ENCODE measurements at regions not wholly inside any gene's neighbourhood (a gene's known extent, or its start where the extent isn't known, plus 50 kb on each side); places are given as distances from the start of the nearest gene placed in this dataset.
A peak's percentile ranks its signal among the peaks of the same experiment; 100 is the strongest.

- no peak overlapping the region for H3K27ac ChIP-seq
- no peaks in the 10 kb centered on the region for H3K4me1 ChIP-seq (ENCODE audit: low read depth)
- peak; percentile 89 to 92 for DNase-seq (ENCODE audit: low read depth in 1 of 2, low spot score in 1 of 2)
- H3K36me3 ChIP-seq: no peaks in the 10 kb centered on the region
- H3K27me3 ChIP-seq: peaks cover 41% of the 10 kb centered on the region
- peak; percentile 97 for TF ChIP-seq CTCF (IDR thresholded peaks at IDR 0.05; ENCODE audit: low read depth, low read length)
- no peak overlapping the region for H3K4me3 ChIP-seq
- H3K9me3 ChIP-seq (ENCODE audit: low read depth): no peaks in the 10 kb centered on the region
Measured at GRCh38 chr6:27772261-27773001, 139.8 kb downstream of the OR2B2 start.

GRCh38 chr6:27771235-27771634, 141.0 kb downstream of the OR2B2 start:
- H3K4me1 ChIP-seq (ENCODE audit: low read depth): no peaks in the 10 kb centered on the region
- no peak for DNase-seq (ENCODE audit: low read depth in 1 of 2, low spot score in 1 of 2)
- no peak overlapping the region for H3K27ac ChIP-seq
- no peaks in the 10 kb centered on the region for H3K9me3 ChIP-seq (ENCODE audit: low read depth)
- peaks cover 52% of the 10 kb centered on the region for H3K27me3 ChIP-seq
- no peak overlapping the region for H3K4me3 ChIP-seq
- TF ChIP-seq CTCF (IDR thresholded peaks at IDR 0.05; ENCODE audit: low read depth, low read length): no peak
- no peaks in the 10 kb centered on the region for H3K36me3 ChIP-seq

GRCh38 chr6:27770724-27771123, 141.5 kb downstream of the OR2B2 start:
- no peak overlapping the region for H3K27ac ChIP-seq
- no peak for DNase-seq (ENCODE audit: low read depth in 1 of 2, low spot score in 1 of 2)
- H3K4me3 ChIP-seq: no peak overlapping the region
- no peak for TF ChIP-seq CTCF (IDR thresholded peaks at IDR 0.05; ENCODE audit: low read depth, low read length)
- no peaks in the 10 kb centered on the region for H3K36me3 ChIP-seq
- no peaks in the 10 kb centered on the region for H3K9me3 ChIP-seq (ENCODE audit: low read depth)
- H3K4me1 ChIP-seq (ENCODE audit: low read depth): no peaks in the 10 kb centered on the region
- H3K27me3 ChIP-seq: peaks cover 57% of the 10 kb centered on the region

- Histone ChIP-seq H3K36me3 (no peaks in the 10 kb centered on the region), H3K4me3 (no peak overlapping the region), H3K27ac (no peak overlapping the region), H3K27me3 (peaks cover 61% of the 10 kb centered on the region), H3K9me3 (ENCODE audit: low read depth) (no peaks in the 10 kb centered on the region), H3K4me1 (ENCODE audit: low read depth) (no peaks in the 10 kb centered on the region)
- TF ChIP-seq CTCF (IDR thresholded peaks at IDR 0.05; ENCODE audit: low read depth, low read length): no peak
- no peak for DNase-seq (ENCODE audit: low read depth in 1 of 2, low spot score in 1 of 2)
Measured at GRCh38 chr6:27768556-27768955, 143.6 kb downstream of the OR2B2 start.

GRCh38 chr6:27767851-27768250, 144.3 kb downstream of the OR2B2 start:
- H3K4me3 ChIP-seq: no peak overlapping the region
- H3K9me3 ChIP-seq (ENCODE audit: low read depth): no peaks in the 10 kb centered on the region
- H3K4me1 ChIP-seq (ENCODE audit: low read depth): no peaks in the 10 kb centered on the region
- H3K27ac ChIP-seq: no peak overlapping the region
- H3K27me3 ChIP-seq: peaks cover 61% of the 10 kb centered on the region
- TF ChIP-seq CTCF (IDR thresholded peaks at IDR 0.05; ENCODE audit: low read depth, low read length): no peak
- DNase-seq (ENCODE audit: low read depth in 1 of 2, low spot score in 1 of 2): no peak
- H3K36me3 ChIP-seq: no peaks in the 10 kb centered on the region
